ENCODE measurements at regions not wholly inside any gene's neighbourhood (a gene's known extent, or its start where the extent isn't known, plus 50 kb on each side); places are given as distances from the start of the nearest gene placed in this dataset.

GRCh38 chr12:59005193-59005955 is 85.1 kb upstream of the LRIG3 start:
- H3K27ac ChIP-seq = no peak overlapping the region
- TF ChIP-seq CTCF (IDR thresholded peaks at IDR 0.05) = no peak
- no peak for TF ChIP-seq ZFX (IDR thresholded peaks at IDR 0.05; ENCODE audit: borderline replicate concordance)

GRCh38 chr12:59004456-59004855 is 84.2 kb upstream of the LRIG3 start:
- no peak overlapping the region for H3K27ac ChIP-seq
- TF ChIP-seq ZFX (IDR thresholded peaks at IDR 0.05; ENCODE audit: borderline replicate concordance) (no peak), CTCF (IDR thresholded peaks at IDR 0.05) (no peak)

- H3K27ac ChIP-seq = no peak overlapping the region
- no peak for TF ChIP-seq ZFX (IDR thresholded peaks at IDR 0.05; ENCODE audit: borderline replicate concordance)
Measured at GRCh38 chr12:58995666-58996363, 75.5 kb upstream of the LRIG3 start.

- TF ChIP-seq CTCF (IDR thresholded peaks at IDR 0.05) (no peak), ZFX (IDR thresholded peaks at IDR 0.05; ENCODE audit: borderline replicate concordance) (no peak)
- H3K27ac ChIP-seq = no peak overlapping the region
Measured at GRCh38 chr12:58988643-58989344, 68.5 kb upstream of the LRIG3 start.

DNA sequence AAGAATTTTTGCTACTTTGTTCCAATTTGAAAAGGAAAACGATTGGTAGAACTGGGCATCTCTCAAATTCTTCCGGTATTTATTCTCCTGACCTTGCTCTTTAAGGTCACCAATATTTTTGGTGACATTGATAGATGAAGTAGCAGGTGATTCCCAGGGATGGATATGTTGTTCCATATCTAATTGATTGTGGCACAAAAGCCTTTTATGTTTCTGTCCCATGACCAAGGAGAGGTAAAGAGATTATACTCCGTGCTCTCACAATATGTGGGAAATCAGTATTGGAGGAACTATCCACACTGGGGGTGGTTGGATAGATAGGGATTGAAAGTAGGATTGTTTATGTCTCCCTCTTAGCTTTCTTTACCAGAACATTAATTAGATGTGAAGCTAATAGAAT is 61.7 kb upstream of the LRIG3 start:
- TF ChIP-seq ZFX (IDR thresholded peaks at IDR 0.05; ENCODE audit: borderline replicate concordance) (no peak), CTCF (IDR thresholded peaks at IDR 0.05) (no peak)
- H3K27ac ChIP-seq = no peak overlapping the region

- TF ChIP-seq CTCF (IDR thresholded peaks at IDR 0.05) = no peak
- TF ChIP-seq ZFX (IDR thresholded peaks at IDR 0.05; ENCODE audit: borderline replicate concordance) = no peak
- H3K27ac ChIP-seq = no peak overlapping the region
Measured at GRCh38 chr12:58980768-58981167, 60.5 kb upstream of the LRIG3 start.

- TF ChIP-seq CTCF (IDR thresholded peaks at IDR 0.05) (no peak), ZFX (IDR thresholded peaks at IDR 0.05; ENCODE audit: borderline replicate concordance) (no peak)
- H3K27ac ChIP-seq = no peak overlapping the region
Measured at GRCh38 chr12:58978717-58979116, 58.4 kb upstream of the LRIG3 start.

Data from 22Rv1 (cell line).